OCI-LY7 (cell line): ENCODE measurements at regions not wholly inside any gene's neighbourhood (a gene's known extent, or its start where the extent isn't known, plus 50 kb on each side); places are given as distances from the start of the nearest gene placed in this dataset.

Source experiments
- BruUV-seq: library from RNA; stranded (reverse); fragments of 400-500 nt; replicated peaks from 2 replicates; lab custom pipeline; 2021; lab: Mats Ljungman, UMichigan
- CTCF ChIA-PET: fragments of 300-600 bp; sonication (Branson Sonifier 250); formaldehyde crosslinking; loops from one replicate; lab custom pipeline; 2022; ENCODE audit warnings: antibody characterized with exemption; ENCODE audit not compliant: unreplicated experiment; lab: Charles Lee
- POLR2A ChIA-PET: fragments of 300-600 bp; sonication (Branson Sonifier 250); formaldehyde crosslinking; loops from one replicate; lab custom pipeline; 2022; ENCODE audit warnings: antibody characterized with exemption; lab: Charles Lee
- DNase-seq: peaks from one replicate; pipeline ENCODE4 v3.0.0-alpha.2; 2015; ENCODE audit warnings: low spot score
- H2AFZ ChIP-seq: fragments of 200-600 bp; sonication (generic), shearing (Covaris generic); 2 replicates; pipeline ENCODE4 v1.6.1; 2014; ENCODE audit warnings: mild to moderate bottlenecking, antibody characterized with exemption, low read length, moderate library complexity
- H3K27ac ChIP-seq: fragments of 200-600 bp; sonication (generic); 2 replicates; pipeline ENCODE4 v1.5.1; 2014; ENCODE audit warnings: mixed run types, low read depth, mild to moderate bottlenecking, moderate library complexity, low read length, inconsistent platforms; ENCODE audit not compliant: poor library complexity, severe bottlenecking
- H3K36me3 ChIP-seq: fragments of 200-600 bp; sonication (generic); 2 replicates; pipeline ENCODE4 v1.6.1; 2014; ENCODE audit warnings: mild to moderate bottlenecking, antibody characterized with exemption, low read length, moderate library complexity, mixed read lengths; ENCODE audit not compliant: insufficient read depth
- H3K4me1 ChIP-seq: fragments of 200-600 bp; sonication (generic); 2 replicates; pipeline ENCODE4 v1.5.1; 2014; ENCODE audit warnings: mild to moderate bottlenecking, low read length; ENCODE audit not compliant: insufficient read depth, poor library complexity, severe bottlenecking
- H3K4me2 ChIP-seq: fragments of 200-600 bp; sonication (generic); 2 replicates; pipeline ENCODE4 v1.6.1; 2014; ENCODE audit warnings: mild to moderate bottlenecking, low read length
- H3K4me3 ChIP-seq: fragments of 200-600 bp; sonication (generic); 2 replicates; pipeline ENCODE4 v1.5.1; 2014; ENCODE audit warnings: mild to moderate bottlenecking, low read depth, low read length; ENCODE audit not compliant: poor library complexity, severe bottlenecking
- H3K79me2 ChIP-seq: fragments of 200-600 bp; sonication (generic); 2 replicates; pipeline ENCODE4 v1.6.1; 2016; ENCODE audit warnings: low read depth, mild to moderate bottlenecking, low read length, moderate library complexity, mixed read lengths; ENCODE audit not compliant: insufficient read depth
- H3K9me2 ChIP-seq: fragments of 200-600 bp; sonication (generic); 2 replicates; pipeline ENCODE4 v1.6.1; 2016; ENCODE audit warnings: mild to moderate bottlenecking, low read length, mixed read lengths; ENCODE audit not compliant: insufficient read depth
- H3K9me3 ChIP-seq: fragments of 200-600 bp; sonication (generic); 2 replicates; pipeline ENCODE4 v1.6.1; 2014; ENCODE audit warnings: mild to moderate bottlenecking, mixed run types, low read length, mixed read lengths
- H4K20me1 ChIP-seq: fragments of 200-600 bp; sonication (generic); 2 replicates; pipeline ENCODE4 v1.6.1; 2014; ENCODE audit warnings: mild to moderate bottlenecking, antibody characterized with exemption, low read length, moderate library complexity, mixed read lengths; ENCODE audit not compliant: insufficient read depth
- CTCF ChIP-seq: fragments of 200-600 bp; sonication (generic); conservative IDR thresholded peaks from 2 replicates; pipeline ENCODE4 v1.5.1; 2014; ENCODE audit warnings: mild to moderate bottlenecking, antibody characterized with exemption, low read length, moderate library complexity, mixed read lengths
- EZH2phosphoT487 ChIP-seq: fragments of 200-600 bp; sonication (generic); IDR thresholded peaks from 2 replicates; pipeline ENCODE4 v1.6.1; 2018; ENCODE audit warnings: low read depth, borderline replicate concordance, mild to moderate bottlenecking, mixed run types, antibody characterized with exemption, low read length, moderate library complexity, mixed read lengths
- intact Hi-C: fragments of 100-400 bp; cut with micrococcal nuclease; formaldehyde crosslinking; loops from one replicate; pipeline ENCODE4 v1.10.0; 2022; ENCODE audit not compliant: unreplicated experiment

GRCh38 chr10:6699336-6699735, 119.3 kb upstream of the PRKCQ start:
- H3K27ac ChIP-seq = no peak overlapping the region
- H3K36me3 ChIP-seq = no peaks in the 10 kb centered on the region
- H3K79me2 ChIP-seq = no peaks in the 10 kb centered on the region
- BruUV-seq = no TSS peak
- DNase-seq = no peak
- no peaks in the 10 kb centered on the region for H3K9me3 ChIP-seq
- H2AFZ ChIP-seq = no peak overlapping the region
- POLR2A ChIA-PET = no interaction called here
- H4K20me1 ChIP-seq = no peaks in the 10 kb centered on the region
- no peaks in the 10 kb centered on the region for H3K4me1 ChIP-seq
- CTCF ChIA-PET = no interaction called here
- no peak overlapping the region for H3K4me3 ChIP-seq
- intact Hi-C loops = no loop called here
- no peak for TF ChIP-seq CTCF
- no peak for TF ChIP-seq EZH2phosphoT487
- no peaks in the 10 kb centered on the region for H3K9me2 ChIP-seq
- H3K4me2 ChIP-seq = no peak overlapping the region

- H2AFZ ChIP-seq = no peak overlapping the region
- H4K20me1 ChIP-seq = no peaks in the 10 kb centered on the region
- BruUV-seq = no TSS peak
- H3K4me1 ChIP-seq = no peaks in the 10 kb centered on the region
- H3K79me2 ChIP-seq = no peaks in the 10 kb centered on the region
- H3K9me2 ChIP-seq = no peaks in the 10 kb centered on the region
- H3K27ac ChIP-seq = no peak overlapping the region
- intact Hi-C loops = no loop called here
- POLR2A ChIA-PET = interaction anchor here (0.7 kb wide), 1 partner anchor 107 kb away, joined by 3 read pairs; no protein-coding TSS in a partner anchor
- no peak overlapping the region for H3K4me2 ChIP-seq
- no peaks in the 10 kb centered on the region for H3K9me3 ChIP-seq
- H3K36me3 ChIP-seq = no peaks in the 10 kb centered on the region
- CTCF ChIA-PET = no interaction called here
- no peak for DNase-seq
- TF ChIP-seq CTCF (no peak), EZH2phosphoT487 (no peak)
- no peak overlapping the region for H3K4me3 ChIP-seq
These were observed 115.4 kb upstream of the PRKCQ start for GRCh38 chr10:6695519-6695918.

GRCh38 chr10:6694447-6695140, 114.5 kb upstream of the PRKCQ start:
- Histone ChIP-seq H3K36me3 (no peaks in the 10 kb centered on the region), H3K27ac (no peak overlapping the region), H3K4me1 (no peaks in the 10 kb centered on the region), H3K4me2 (no peak overlapping the region), H2AFZ (no peak overlapping the region), H3K9me2 (no peaks in the 10 kb centered on the region), H4K20me1 (no peaks in the 10 kb centered on the region), H3K9me3 (no peaks in the 10 kb centered on the region), H3K4me3 (no peak overlapping the region), H3K79me2 (no peaks in the 10 kb centered on the region)
- POLR2A ChIA-PET = interaction anchor here (0.5 to 0.7 kb wide), 2 partner anchors 22 to 106 kb away, joined by 3 read pairs; no protein-coding TSS in a partner anchor
- BruUV-seq = no TSS peak
- TF ChIP-seq EZH2phosphoT487 (no peak), CTCF (no peak)
- CTCF ChIA-PET = no interaction called here
- no peak for DNase-seq
- intact Hi-C loops = no loop called here
